Duodenal mucosa (tissue), 2 donors: ENCODE measurements at regions not wholly inside any gene's neighbourhood (a gene's known extent, or its start where the extent isn't known, plus 50 kb on each side); places are given as distances from the start of the nearest gene placed in this dataset.
A peak's percentile ranks its signal among the peaks of the same experiment; 100 is the strongest.

Source experiments
- H3K27ac ChIP-seq: one replicate; pipeline ENCODE4 v1.7.0; 2013; ENCODE audit warnings: low read depth, low read length
- H3K27me3 ChIP-seq, 2 donors: one replicate each; pipeline ENCODE4 v1.7.0; 2013; ENCODE audit warnings: low read length in 2 of 2, control low read depth in 1 of 2; ENCODE audit not compliant: insufficient read depth in 2 of 2, control insufficient read depth in 1 of 2
- H3K36me3 ChIP-seq, 2 donors: one replicate each; pipeline ENCODE4 v1.7.0; 2013; ENCODE audit warnings: low read length in 2 of 2, control low read depth in 1 of 2; ENCODE audit not compliant: insufficient read depth in 2 of 2, control insufficient read depth in 1 of 2
- H3K4me1 ChIP-seq, 2 donors: one replicate each; pipeline ENCODE4 v1.7.0; 2013; ENCODE audit warnings: low read length in 2 of 2, control low read depth in 1 of 2; ENCODE audit not compliant: insufficient read depth in 2 of 2, control insufficient read depth in 1 of 2
- H3K4me3 ChIP-seq, 2 donors: one replicate each; pipeline ENCODE4 v1.7.0; 2013; ENCODE audit warnings: low read length in 2 of 2, low read depth in 1 of 2
- H3K9ac ChIP-seq, 2 donors: one replicate each; pipeline ENCODE4 v1.7.0; 2013; ENCODE audit warnings: low read length in 2 of 2, low read depth in 1 of 2
- H3K9me3 ChIP-seq, 2 donors: one replicate each; pipeline ENCODE4 v1.7.0; 2013; ENCODE audit warnings: low read length in 2 of 2, control low read depth in 1 of 2; ENCODE audit not compliant: control insufficient read depth in 1 of 2

DNA sequence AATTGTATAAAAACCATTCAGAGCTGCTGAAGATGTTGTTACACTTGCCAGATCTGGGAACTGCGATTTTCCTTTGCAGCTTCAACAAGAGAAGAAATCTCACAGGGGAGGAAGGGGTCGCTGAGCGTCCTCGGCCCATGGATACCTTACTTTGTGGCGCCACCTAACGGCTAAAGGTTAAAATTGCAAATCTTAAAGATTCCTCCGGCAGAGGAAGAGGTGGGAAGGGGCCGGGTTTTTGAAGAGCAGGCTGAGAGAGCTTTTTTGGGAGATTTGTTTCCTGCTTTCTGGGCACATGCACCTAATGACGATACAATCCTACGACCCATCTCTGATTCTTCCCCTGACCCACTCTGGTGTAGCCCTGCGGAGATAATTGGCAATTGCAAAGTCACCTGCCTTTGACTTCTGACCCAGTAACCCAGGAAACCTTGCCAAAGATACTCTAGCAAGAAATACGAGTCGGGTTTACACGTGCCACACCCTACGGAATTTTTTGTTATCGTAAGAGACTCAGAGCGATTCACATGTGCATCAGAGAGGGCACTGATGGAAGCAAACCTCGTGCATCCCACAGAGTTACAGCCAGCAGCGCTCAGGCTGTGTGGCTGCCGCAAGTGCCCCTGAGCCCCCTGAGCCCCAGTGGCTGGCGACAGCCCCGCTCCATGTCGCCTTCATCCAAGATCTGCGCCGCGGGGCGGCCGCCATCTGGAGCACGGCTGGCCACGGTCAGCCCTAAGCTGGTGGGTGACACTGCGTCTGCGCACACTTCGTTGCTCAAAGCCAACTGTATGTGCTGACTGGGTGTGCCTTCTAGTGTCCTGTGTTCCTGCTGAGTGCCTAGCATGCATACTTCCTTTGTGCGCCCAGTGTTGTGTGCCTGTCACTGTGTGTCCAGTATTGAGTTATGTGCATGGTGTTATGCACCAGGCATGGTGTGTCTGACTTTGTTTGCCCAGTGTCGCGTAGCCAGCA, 55.2 kb upstream of the CHRNA7 start:
- H3K27me3 ChIP-seq: peaks cover 14 to 28% of the 10 kb centered on the region in 2 donors
- peak overlapping the region; percentile 34 to 52 for H3K4me3 ChIP-seq
- H3K9me3 ChIP-seq: no peaks in the 10 kb centered on the region
- no peak overlapping the region for H3K9ac ChIP-seq
- H3K27ac ChIP-seq: no peak overlapping the region
- no peaks in the 10 kb centered on the region for H3K36me3 ChIP-seq
- H3K4me1 ChIP-seq: peaks cover 4 to 12% of the 10 kb centered on the region in 2 donors

DNA sequence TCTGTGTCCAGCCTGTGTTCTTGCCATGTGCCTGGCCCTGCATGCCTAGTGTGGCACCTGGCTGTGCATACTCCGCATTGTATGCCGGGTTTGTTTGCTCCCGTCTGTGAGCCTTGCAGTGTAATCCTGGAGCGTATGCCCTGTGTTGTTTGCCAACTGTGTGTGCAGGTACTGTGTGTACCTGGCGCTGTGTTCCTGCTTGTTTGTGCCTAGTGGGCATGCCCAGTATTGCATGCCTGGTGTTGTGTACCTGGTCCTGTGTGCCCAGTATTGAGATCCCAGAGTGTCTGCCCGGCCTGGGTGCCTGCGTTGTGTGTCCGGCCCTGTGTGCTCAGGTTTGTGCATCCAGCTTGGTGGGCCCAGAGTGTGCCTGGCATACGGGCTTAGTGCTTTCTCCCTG, 54.5 kb upstream of the CHRNA7 start:
- H3K36me3 ChIP-seq: no peaks in the 10 kb centered on the region
- peak overlapping the region in 1 of 2 donors; percentile 52 for H3K4me3 ChIP-seq
- H3K27ac ChIP-seq: no peak overlapping the region
- H3K9me3 ChIP-seq: no peaks in the 10 kb centered on the region
- H3K4me1 ChIP-seq: peaks cover 4 to 12% of the 10 kb centered on the region in 2 donors
- H3K9ac ChIP-seq: no peak overlapping the region
- H3K27me3 ChIP-seq: peaks cover 14 to 28% of the 10 kb centered on the region in 2 donors

- no peak overlapping the region for H3K4me3 ChIP-seq
- H3K4me1 ChIP-seq: peaks cover 4 to 12% of the 10 kb centered on the region in 2 donors
- H3K36me3 ChIP-seq: no peaks in the 10 kb centered on the region
- peaks cover 14 to 28% of the 10 kb centered on the region in 2 donors for H3K27me3 ChIP-seq
- no peak overlapping the region for H3K9ac ChIP-seq
- H3K27ac ChIP-seq: no peak overlapping the region
- no peaks in the 10 kb centered on the region for H3K9me3 ChIP-seq
Observed at GRCh38 chr15:31977138-31977537, 53.2 kb upstream of the CHRNA7 start.

DNA sequence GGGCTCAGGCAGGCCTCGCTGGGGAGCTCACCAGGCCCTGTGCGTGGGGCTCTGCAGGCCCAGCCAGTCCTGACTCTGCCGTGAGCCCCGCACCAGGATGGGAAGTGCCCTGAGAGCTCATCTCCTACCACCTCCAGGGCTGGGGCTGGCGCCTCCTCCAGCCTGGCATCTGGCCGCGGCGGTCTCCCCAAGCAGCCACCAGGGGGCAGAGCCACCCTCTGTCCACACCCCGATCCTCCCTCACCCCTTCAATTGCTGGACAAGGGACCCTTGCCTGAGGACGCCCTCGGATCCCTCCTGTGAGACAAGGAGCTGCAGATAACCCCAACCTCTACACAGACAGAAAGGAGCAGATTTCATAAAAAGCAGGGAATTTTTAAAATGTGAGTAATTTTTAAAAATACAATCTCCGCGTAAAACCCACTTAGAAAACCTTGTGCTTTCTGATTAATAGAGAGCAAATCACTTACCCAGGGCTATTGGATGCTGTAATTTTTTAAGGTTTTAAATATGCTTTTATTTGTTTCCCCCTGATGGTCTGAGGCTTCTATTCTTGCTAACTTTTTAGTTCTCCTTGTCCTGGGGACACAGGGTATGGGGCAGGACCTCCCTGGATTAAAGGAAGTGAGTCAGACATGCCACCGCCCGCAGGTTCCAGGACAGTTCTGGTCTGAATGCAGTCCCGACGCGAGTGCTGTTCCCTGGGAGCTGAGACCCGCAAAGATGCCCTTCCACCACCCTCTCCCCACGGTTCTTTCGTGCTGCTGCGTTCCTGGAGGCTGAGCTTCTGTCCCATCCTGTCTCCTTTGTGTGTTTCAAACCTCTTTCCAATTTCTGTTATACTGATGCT, 52.3 kb upstream of the CHRNA7 start:
- H3K4me3 ChIP-seq: no peak overlapping the region

More for the DNA sequence above, 52.3 kb upstream of the CHRNA7 start:
- no peaks in the 10 kb centered on the region for H3K9me3 ChIP-seq
- H3K27ac ChIP-seq: no peak overlapping the region
- no peaks in the 10 kb centered on the region for H3K36me3 ChIP-seq
- H3K4me1 ChIP-seq: peaks cover 4 to 12% of the 10 kb centered on the region in 2 donors
- H3K9ac ChIP-seq: no peak overlapping the region
- peaks cover 14 to 28% of the 10 kb centered on the region in 2 donors for H3K27me3 ChIP-seq
